GM19099 (cell line): ENCODE measurements at regions not wholly inside any gene's neighbourhood (a gene's known extent, or its start where the extent isn't known, plus 50 kb on each side); places are given as distances from the start of the nearest gene placed in this dataset.

ENCODE experiments used
- POLR2A ChIP-seq: IDR thresholded peaks from 3 replicates; pipeline ENCODE4 v1.6.1; 2011; ENCODE audit warnings: low read depth; ENCODE audit not compliant: insufficient read length; ENCODE audit errors: extremely low read depth

- TF ChIP-seq POLR2A = no peak
These were observed 67.8 kb upstream of the SOX9 start for GRCh38 chr17:72053036-72053435.

DNA sequence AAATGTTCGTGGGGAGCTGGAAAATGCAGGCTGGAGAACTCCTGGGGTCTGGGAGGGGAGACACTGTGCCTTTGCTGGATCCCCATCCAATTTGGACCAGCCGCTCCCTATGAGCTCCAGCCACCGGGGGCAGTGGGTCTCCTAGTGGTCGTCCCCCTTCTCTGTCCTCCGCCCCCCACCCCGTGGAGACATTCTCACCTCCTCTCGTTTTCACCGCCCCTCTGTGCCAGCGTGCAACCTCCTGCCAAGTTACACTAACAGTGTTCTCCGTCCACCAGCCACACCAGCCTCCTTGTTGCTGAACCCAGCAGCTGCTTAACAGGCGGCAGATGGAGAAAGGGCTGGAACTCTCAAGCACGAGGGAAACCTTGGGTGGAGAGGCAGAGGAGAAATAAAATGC, 67.4 kb upstream of the SOX9 start:
- TF ChIP-seq POLR2A = no peak

- no peak for TF ChIP-seq POLR2A
These were observed 64.7 kb upstream of the SOX9 start for GRCh38 chr17:72056155-72056554.

- no peak for TF ChIP-seq POLR2A
These were observed 64.0 kb upstream of the SOX9 start for GRCh38 chr17:72056727-72057290.

- no peak for TF ChIP-seq POLR2A
These were observed 60.7 kb upstream of the SOX9 start for GRCh38 chr17:72060084-72060483.

GRCh38 chr17:72063262-72063661, 57.6 kb upstream of the SOX9 start:
- TF ChIP-seq POLR2A = no peak

DNA sequence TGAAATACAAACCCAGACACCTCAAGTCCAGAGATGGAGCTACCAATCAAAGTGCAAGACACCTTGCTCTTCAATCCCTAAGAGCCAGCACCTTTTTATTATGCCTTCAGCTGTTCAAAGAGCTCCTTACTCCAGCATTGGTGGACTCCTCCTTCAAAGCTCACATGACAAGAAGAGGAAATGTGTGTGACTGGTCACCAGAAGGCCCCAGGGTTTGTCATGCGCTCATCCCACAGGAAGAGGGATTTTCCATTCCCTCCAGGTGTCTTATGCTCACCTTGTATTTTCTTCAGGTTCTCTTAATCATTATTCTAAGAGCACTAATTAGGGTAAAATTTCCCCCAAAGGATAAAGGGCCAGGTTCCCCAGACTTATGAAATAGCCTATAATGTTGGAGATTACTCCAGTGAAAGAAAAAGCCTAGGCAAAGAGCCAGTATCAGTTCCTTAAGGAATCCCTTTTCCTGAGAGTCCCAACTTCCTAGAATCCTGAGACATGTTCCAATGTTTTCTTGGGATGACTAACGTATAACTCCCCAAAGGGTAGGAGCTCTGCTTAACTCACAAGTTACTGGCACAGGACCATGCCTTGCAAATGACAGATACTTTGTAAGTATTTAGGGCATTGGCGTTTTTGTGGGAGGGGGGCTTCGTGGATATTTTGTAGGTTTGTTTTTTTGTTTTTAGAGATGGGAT, 56.9 kb upstream of the SOX9 start:
- TF ChIP-seq POLR2A = no peak

GRCh38 chr17:72064606-72065193, 56.1 kb upstream of the SOX9 start:
- no peak for TF ChIP-seq POLR2A

GRCh38 chr17:72065556-72065955, 55.3 kb upstream of the SOX9 start:
- no peak for TF ChIP-seq POLR2A

DNA sequence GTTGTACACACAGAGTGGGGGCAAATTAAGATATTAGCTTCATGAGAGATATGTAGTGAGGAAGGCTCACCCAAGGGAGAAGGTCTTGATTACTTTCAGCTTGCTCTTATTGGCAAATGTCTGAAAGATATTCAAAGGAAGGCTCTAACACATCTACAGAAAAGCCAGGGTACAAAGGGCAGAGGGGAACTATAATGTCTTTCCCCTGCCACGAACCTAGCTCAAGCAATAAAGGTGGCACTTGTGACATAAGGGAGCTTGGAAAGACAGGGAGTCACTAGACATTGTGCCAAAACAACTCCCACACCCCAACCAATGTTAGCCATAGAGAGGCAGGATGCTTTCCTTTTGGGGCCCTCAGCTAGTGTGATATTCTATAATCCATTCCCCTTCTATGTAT, 52.2 kb upstream of the SOX9 start:
- no peak for TF ChIP-seq POLR2A

GRCh38 chr17:72069586-72070202, 51.1 kb upstream of the SOX9 start:
- TF ChIP-seq POLR2A = no peak
